ENCODE measurements at regions not wholly inside any gene's neighbourhood (a gene's known extent, or its start where the extent isn't known, plus 50 kb on each side); places are given as distances from the start of the nearest gene placed in this dataset.

DNA sequence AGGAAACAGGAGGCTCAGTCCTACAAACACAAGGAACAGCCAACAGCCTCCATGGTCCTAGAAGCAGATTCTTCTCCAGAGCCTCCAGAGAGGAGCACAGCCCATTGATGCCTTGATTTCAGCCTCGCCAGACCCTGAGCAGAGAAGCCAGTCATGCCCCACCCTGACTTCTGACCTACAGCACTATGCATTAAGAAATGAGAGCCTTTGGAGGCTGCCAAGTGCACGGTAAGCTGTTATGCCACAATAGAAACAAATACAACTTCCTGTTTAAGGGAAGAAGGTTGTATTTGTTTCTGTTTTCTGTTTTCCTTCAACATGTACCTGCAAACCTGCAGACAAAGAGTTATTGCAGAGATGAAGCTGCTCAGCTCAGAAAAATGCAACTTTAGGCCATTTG lies 181.3 kb upstream of the AGAP1 start:
- DNase-seq: no peak

DNA sequence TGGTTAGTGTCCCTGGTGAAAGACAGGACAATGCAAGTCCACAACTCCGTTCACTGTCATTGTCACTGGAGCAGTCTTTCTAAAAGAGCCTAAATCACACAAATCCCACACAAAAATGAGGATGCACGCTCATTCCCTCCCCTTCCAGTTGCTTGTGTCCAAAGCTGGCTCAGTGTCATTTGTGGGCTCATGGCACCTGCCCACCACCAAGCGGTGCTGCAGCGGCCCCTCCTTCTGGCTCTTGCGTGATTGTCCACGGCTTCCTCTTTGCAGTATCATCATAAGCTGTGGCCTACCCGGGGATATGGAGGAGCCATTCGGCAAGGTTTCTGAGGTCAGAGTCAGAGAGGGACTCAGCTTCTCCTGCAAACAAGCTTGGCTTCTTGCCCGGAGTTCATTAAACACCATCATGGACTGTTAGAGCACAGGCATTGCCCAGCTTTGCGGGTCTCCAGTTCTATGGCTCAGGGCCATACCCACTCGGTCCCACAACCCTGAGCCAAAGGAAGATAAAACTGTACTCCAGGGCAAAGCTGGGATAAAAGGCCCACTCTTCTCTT lies 179.4 kb upstream of the AGAP1 start:
- DNase-seq: no peak

DNA sequence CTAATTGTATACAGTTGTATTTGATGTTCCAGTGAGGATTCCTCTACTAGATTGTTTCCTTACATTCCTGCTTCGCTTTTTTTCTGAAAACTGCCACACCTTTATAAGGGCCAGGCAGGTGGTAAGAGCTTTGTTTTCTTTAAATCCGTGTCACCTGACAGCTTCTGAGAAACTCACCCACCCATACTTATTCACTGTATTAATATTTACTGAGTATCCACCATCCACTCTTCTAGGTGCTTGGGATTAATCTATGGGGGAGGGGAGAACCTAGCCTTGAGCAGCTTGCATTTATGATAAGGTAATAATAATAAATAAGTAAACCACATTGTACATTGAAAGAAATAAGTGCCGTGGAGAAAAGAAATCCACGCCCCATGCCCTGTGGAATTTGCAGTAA lies 174.7 kb upstream of the AGAP1 start:
- no peak for DNase-seq

DNA sequence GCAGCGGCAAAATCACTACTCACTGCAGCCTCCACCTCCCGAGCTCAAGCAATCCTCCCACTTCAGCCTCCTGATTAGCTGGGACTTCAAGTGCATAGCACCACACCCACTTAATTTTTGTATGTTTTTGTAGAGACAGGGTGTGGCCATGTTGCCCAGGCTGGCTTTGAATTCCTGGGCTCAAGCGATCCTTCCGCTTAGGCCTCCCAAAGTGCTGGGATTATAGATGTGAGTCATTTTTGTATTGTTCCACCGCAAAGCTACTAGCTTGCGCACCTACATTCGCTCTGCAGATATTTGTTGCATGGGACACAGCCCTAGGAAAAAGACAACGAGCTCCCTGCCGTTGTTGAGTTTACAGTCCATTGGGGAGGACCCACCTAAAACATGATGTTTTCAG lies 173.5 kb upstream of the AGAP1 start:
- no peak for DNase-seq

DNA sequence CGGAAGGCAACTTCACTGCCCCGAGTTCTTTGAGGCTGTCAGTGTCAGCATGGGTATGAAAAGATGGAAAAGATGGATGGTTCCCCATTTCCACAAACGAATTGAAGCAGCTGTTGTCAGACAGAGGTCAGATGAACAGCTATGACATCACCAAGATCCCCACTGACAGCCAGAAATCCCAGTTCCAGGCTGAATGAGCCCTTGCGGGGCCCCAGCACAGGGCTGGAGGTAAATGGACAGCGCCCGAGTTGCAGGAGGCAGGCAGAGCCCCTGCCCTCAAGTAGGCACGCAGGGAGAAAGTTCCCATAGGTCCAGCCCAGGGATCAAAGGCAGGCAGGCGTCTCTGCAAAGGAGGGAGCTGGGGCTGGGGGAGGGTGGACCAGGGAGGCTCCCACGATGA lies 169.5 kb upstream of the AGAP1 start:
- DNase-seq: no peak

DNA sequence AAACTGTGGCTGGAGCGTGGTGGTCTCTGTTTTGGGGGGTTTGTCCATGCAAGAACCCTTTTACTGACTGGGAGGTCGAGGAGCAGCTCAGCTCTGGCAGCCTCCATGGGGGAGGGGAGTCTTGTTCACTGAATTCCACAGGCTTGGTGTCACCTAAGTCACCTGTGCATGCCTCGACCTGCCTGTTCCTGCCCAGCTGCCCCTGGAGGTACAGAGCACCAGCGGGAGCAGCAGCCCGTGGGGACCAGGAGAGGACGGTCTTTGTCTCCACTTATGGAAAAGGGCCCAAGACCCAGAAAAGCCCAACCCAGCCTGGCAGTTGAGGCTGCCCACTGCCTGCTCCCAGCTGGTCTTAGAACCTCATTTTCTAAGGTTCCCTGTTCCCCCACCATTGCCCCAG lies 168.7 kb upstream of the AGAP1 start:
- no peak for DNase-seq

DNA sequence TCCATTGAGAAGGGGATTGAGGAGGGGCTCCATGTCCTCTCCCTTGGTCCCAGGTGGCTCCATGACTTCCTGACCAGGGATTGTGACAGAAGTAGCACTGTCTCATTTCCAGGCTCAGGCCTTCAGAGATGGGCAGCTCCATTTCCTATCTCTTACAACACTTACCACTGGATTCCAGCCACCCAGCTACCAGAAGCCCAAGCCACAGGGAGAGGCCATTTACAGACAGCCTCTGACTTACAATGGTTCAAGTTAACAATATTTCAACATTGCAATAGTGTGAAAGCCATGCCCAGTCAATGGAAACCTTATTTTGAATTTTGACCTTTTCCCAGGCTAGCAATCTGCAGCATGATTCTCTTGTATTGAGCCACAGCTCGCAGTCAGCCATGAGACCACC lies 164.9 kb upstream of the AGAP1 start:
- no peak for DNase-seq

DNA sequence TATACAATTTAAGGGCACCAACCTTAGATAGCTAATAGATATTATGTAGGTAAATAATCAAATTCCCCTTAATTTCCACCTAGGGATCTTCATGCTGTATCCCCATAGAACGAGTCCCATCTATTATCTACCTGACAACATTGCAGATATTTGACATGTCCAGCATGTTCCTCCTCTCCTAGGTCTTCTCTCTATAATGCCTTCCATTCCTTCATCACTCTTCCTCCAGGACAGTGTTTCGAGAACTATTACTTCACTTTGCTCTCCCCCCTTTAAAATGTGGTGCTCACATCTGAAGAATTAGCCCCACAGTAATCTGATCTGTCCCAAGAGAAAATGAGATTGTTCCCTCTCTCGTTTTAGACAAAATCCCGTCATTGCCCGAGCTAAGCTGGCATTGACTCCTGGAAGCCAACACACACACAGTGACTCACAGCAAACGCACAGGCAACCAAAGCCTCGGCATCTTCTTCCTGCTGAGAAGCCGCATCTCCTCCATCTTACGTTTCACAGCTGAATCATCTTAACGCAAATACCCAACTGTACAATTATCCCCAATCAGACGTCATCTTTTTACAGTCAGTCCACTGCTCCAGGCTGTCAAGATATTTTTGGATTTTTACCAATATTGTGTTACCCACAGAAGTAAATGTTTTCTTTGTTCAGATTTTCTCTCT lies 162.9 kb upstream of the AGAP1 start:
- DNase-seq: no peak

DNA sequence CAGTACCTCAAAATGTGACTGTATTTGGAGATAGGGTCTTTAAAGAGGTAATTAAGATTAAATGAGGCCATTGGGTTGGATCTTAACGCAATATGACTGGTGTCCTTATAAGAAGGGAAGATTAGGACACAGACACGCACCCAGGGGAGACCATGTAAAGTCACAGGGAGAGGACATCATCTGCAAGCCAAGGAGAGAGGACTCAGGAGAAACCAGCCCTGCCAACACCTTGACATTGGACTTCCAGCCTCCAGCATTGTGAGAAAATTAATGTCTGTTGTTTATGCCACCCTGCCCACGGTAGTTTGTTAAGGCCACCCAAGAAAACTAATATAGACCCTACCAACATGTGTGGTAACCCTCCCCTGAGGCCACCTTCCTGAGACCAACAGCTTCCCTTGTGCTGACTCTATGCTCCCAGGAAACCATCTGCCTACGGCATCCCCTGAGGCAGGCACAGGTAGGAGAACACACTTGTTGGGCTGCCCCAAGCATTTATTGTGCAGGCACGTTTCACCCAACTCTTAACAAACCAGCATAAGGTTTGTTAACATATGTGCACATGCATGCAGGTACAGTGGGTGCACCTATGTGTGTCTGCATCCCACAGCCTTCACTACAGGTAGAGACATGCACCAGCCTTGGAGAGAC lies 161.5 kb upstream of the AGAP1 start:
- no peak for DNase-seq

DNA sequence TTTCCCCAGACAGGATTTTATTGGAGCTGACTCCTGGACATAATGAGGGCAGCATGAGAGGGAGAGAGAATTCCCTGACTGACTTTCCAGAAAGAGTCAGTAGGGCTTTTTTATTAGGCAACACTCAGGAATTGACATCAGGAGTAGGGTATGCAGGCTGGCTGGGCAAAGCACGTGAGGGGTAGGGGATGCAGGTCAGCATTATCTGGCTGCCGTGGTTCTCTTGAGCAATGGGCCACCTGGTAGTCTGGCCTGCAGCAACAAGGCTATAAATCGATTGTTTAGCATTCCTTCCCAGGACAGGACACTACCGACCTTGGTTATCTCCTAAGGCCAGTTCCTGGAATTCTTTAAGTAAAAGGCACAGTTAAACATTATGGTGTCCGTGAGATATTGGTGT lies 160.8 kb upstream of the AGAP1 start:
- no peak for DNase-seq

DNA sequence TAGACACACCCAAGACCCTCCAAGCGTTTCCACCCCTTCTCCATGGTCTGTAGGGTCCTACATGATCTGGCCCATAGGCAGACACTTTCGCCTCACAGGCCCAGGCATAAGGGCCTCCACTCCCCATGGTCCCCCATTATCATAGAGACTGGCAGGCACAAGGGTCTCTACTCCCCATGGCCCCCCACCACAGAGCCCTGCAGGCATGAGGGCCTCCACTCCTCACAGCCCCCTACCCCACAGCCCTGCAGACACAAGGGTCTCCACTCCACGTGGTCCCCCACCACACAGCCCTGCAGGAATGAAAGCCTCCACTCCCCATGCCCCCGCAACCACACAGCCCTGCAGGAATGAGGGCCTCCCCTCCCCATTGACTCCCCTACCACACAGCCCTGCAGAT lies 159.7 kb upstream of the AGAP1 start:
- DNase-seq: no peak

DNA sequence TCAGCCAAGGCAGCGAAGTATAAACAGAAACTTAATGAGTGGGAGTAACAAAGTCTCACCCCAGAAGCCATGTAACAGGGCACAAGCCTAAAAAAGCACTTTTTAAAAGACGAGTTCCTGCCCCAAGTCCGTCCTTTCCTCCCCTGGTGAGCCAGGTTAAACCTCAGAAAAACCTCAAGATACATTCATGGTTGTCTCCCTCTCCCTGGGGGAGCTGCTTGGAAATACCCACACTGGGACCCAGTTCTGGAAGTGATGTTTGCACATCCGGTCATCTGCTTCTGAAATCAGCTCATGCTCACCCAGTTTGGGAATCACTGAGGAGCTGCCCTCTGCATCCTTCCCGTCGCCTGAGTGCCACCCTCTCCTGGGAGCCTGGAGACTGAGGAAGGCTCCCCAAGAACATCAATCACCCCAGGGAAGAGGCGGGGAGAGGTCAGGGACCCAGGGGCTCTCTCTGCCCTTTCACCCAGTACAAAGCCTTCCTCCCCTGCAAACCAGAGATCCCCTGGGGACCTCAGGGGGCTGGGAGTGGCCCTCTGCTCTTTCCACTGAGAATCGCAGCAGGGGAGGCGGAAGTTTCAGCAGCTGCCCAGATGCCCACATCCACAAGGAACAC lies 150.6 kb upstream of the AGAP1 start:
- DNase-seq: no peak

DNA sequence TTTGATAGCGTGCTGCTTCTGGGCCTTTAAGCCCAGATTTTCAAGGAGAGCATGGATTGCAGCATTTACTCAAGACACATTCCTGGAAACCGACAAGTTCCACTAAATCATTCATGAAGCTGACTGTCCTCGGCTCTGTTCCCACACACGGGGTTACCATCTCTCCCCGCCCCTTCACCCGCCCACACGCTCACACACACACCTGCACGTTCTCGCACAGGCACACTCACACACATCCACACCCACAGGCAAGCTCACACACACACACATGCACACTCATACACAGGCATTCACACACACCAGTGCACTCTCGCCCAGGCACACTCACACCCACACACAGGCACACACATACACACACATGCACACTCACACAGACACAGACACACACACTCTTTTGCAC lies 150.0 kb upstream of the AGAP1 start:
- DNase-seq: no peak

DNA sequence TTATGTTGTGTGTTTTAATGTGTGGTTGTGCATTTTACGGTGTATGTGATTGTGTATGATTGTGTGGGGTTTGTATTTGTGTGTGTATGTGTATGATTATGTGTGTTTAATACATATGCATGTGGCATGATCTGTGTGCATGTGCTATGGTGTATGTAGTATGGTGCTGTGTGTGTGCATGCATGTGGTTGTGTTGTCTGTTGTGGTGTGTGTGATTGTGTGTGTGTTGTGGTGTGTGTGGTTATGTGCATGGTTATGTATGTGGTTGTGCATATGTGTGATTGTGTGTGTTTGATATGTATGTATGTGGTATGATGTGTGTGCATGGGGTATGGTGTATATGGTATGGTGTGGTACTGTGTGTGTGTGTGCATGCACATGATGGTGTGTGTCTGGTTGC lies 148.1 kb upstream of the AGAP1 start:
- DNase-seq: no peak

DNA sequence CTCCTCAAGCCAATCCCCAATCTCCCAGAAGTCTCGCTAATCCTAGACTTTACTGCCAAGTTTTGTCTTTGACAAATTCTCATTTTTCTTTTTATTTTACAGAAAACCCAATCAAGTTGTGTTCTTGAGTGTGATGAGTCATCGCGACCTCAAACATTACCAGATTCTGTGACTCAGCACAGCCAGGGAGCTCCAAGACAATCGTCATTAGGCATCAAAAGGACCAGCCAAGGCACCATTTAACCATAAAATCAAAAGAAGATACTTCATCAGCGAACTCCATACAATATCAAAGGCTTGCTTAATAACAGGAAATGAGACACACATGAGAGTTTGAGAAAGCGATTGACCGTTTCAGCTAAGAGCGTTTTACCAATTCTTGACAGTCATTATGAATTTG lies 146.2 kb upstream of the AGAP1 start:
- no peak for DNase-seq

DNA sequence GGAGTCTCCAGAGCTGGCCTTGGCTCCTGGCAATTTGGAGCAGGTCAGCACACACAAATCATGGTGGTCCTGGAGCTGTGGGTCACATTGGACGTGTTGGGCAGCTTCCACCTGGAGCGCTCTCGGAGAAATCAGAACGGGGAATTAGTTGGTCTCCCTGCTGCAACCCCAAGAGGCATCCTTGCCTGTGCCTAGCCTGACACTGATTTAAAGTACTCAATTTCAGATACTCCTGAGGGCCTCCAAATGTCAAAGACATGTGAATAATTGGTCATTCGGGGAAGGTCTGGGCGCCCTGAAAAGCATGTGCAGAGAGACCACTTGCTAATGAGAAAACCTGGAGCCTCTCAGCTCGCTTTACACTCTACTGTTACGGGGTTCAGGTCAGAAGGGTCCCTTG lies 145.5 kb upstream of the AGAP1 start:
- DNase-seq: no peak

DNA sequence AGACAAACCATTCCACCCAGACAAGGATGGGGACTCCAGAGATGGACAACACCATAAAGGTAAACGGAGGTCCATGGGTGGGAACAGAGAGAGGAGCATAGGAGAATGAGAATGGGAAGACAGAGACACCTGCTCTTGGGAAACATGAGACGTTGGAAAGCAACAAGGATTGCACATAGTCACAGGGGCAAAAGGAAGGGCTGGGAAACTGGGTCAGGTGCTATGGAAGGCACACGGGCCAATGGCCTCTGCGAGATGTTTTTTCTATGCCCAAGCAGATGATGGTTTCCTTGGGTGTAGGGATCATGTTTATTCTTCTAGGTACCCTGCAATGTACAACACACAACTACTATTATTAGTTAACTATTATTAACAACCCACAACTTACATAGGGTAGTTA lies 143.6 kb upstream of the AGAP1 start:
- DNase-seq: no peak

DNA sequence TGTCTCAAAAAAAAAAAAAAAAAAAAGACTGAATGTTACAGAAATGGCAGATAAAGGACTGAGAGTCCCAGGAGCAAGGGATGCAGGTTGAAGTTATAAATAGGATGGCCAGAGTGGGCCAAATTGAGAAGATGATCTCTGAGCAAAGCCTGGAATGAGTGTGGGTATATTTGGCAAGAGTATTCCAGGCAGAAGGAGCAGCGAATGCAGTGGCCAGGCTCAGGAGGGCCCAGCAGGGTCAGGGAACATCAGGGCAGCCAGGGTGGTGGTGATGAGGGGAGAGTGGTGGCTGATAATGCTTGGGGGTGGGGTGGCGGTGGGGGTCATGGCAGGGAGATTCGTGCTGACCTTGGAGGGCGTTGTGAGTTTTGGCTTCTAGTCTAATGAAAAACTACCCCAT lies 141.3 kb upstream of the AGAP1 start:
- DNase-seq: no peak

DNA sequence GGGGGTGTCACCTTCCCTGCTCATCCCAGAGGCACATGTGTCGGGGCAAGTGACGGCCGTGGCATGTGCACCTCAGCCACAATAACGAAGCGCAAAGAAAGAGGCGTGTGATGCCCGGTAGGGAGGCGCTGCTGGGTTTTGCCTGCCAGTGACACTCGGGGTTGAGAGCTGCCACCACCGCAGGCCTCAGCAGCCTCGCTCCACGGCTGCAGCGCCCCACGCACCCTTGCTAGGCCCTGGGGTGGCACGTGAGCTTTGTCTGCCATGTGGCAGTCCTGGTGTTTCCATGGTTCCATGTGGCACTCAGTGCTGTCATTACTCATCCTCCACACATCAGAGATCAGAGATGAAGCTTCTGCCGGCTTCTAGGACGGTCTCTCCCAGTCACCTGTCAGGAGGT lies 136.0 kb upstream of the AGAP1 start:
- no peak for DNase-seq

DNA sequence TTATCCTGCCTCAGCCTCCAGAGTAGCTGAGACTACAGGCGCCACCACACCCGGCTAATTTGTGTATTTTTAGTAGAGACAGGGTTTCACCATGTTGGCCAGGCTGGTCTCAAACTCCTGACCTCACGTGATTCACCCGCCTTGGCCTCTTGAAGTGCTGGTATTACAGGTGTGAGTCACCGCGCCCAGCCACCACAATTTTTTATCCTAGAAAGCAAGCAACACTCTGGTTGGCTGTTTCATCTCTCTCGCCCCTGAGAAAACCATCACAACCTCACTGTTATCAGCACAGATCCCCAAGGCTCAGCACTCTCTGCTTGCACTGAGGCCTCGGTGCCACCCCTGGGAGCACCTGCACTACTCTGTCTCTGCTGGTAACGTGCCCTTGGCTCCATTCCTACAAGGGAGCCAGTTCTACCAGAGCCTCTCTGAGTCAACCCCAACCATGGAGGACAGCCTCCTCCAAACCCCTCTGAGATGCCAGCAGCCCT lies 134.8 kb upstream of the AGAP1 start:
- DNase-seq: no peak

DNA sequence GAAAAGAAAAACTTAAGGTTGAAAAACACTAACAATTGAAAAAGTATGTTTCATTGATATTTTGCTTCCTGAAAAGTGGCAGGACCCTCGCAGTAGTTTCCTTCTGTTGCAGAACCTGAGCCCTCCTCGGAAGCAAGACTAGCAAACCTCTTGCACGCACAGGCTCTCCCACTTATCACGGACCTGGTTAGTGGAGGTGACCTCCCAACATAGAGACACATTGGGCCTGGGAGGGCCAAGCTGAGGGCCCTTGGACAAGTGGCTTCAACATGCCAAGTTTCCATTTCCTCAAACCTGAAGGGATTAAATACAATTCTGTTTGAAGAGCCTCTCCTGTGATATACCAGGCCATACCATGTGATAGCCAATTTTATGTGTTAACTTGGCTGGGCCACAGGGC lies 133.4 kb upstream of the AGAP1 start:
- no peak for DNase-seq

DNA sequence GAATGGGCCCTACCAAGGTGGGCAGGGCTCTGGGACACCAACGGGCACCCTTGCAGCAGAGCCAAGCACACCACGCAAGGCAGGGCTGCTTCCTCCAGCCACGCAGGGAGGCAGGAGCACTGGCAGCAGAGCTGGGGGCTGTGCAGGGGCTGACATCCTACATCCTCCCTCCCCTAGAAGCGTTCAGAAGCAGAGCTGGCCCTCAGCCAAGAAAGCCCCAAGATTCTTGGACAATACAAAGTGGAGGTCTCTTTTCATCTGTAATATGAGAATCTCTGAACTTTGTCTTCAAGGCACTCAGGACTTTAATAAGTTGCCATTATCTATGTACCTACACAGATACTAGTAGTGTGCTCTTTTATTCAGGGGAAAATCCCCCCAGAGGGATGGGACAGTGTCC lies 128.1 kb upstream of the AGAP1 start:
- DNase-seq: no peak

DNA sequence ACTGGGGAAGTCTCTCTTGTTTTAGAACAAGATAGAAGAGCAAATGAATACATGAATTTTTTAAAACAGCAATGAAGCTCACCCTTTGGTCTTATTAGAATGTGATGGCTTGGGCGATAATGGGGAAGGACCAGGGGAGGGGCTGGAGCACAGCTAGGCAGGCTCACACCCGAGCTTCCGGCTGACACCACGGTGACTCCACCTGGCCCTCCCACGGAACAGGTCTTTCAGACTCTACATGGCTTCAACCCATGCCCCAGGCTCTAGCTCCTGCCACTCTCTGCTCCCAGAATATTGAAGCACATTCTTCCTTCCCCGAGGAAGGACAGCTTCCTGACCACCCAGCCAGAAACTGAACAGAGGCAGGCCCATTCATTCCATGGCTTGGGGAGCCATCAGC lies 127.5 kb upstream of the AGAP1 start:
- no peak for DNase-seq

DNA sequence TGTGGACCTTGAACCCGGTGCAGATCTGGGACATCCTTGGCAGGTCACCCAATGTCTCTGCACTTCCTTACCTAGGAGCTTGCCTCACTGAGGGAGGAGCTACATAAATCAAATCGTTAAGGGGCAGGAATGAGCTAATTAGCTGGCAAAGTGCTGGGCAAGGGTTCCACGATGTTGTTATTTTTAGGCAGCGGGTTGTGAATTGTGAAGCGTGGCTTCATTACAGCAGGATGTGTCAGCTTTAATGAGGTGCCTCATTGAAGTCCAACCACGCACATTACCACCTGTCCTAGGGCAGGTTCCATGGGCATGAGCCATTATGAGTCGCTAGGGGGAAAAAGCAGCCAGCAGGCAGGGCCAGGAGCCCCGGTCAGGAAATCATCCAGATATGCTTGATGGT lies 127.0 kb upstream of the AGAP1 start:
- no peak for DNase-seq
